ENCODE measurements at regions not wholly inside any gene's neighbourhood (a gene's known extent, or its start where the extent isn't known, plus 50 kb on each side); places are given as distances from the start of the nearest gene placed in this dataset.
"Not testable (repeated sequence)": the region's sequence is repeated elsewhere in the genome, so short reads cannot be mapped to it uniquely, and the experiment has no call there.

GRCh38 chr11:88061111-88061510, 114.1 kb downstream of the RAB38 start:
- no peak for TF ChIP-seq CTCF (IDR thresholded peaks at IDR 0.05; ENCODE audit: insufficient read depth, low read depth, low read length, missing control alignments)
- no peak overlapping the region for H3K4me3 ChIP-seq (ENCODE audit: low read length)
- DNase-seq (ENCODE audit: low read depth): no peak

- no peak for DNase-seq (ENCODE audit: low read depth)
- no peak overlapping the region for H3K4me3 ChIP-seq (ENCODE audit: low read length)
- TF ChIP-seq CTCF (IDR thresholded peaks at IDR 0.05; ENCODE audit: insufficient read depth, low read depth, low read length, missing control alignments): no peak
These were observed 115.9 kb downstream of the RAB38 start for GRCh38 chr11:88059326-88059725.

GRCh38 chr11:88051396-88051795, 123.8 kb downstream of the RAB38 start:
- DNase-seq (ENCODE audit: low read depth): peak; percentile 63
- no peak overlapping the region for H3K4me3 ChIP-seq (ENCODE audit: low read length)
- TF ChIP-seq CTCF (IDR thresholded peaks at IDR 0.05; ENCODE audit: insufficient read depth, low read depth, low read length, missing control alignments): no peak

- TF ChIP-seq CTCF (IDR thresholded peaks at IDR 0.05; ENCODE audit: insufficient read depth, low read depth, low read length, missing control alignments): no peak
- H3K4me3 ChIP-seq (ENCODE audit: low read length): no peak overlapping the region
- peak; percentile 39 for DNase-seq (ENCODE audit: low read depth)
These were observed 125.0 kb downstream of the RAB38 start for GRCh38 chr11:88050247-88050646.

- H3K4me3 ChIP-seq (ENCODE audit: low read length); DNase-seq (ENCODE audit: low read depth): not testable (repeated sequence)
These were observed 130.0 kb downstream of the RAB38 start for GRCh38 chr11:88045288-88045687.

GRCh38 chr11:88044658-88045057, 130.6 kb downstream of the RAB38 start:
- not testable (repeated sequence) for DNase-seq (ENCODE audit: low read depth); H3K4me3 ChIP-seq (ENCODE audit: low read length)

GRCh38 chr11:88043149-88043548, 132.1 kb downstream of the RAB38 start:
- no peak for DNase-seq (ENCODE audit: low read depth)
- no peak for TF ChIP-seq CTCF (IDR thresholded peaks at IDR 0.05; ENCODE audit: insufficient read depth, low read depth, low read length, missing control alignments)
- no peak overlapping the region for H3K4me3 ChIP-seq (ENCODE audit: low read length)

GRCh38 chr11:88042647-88043046, 132.6 kb downstream of the RAB38 start:
- TF ChIP-seq CTCF (IDR thresholded peaks at IDR 0.05; ENCODE audit: insufficient read depth, low read depth, low read length, missing control alignments): no peak
- H3K4me3 ChIP-seq (ENCODE audit: low read length): no peak overlapping the region
- DNase-seq (ENCODE audit: low read depth): no peak
